Omental fat pad (tissue), 3 donors: ENCODE measurements at regions not wholly inside any gene's neighbourhood (a gene's known extent, or its start where the extent isn't known, plus 50 kb on each side); places are given as distances from the start of the nearest gene placed in this dataset.
"Not testable (repeated sequence)": the region's sequence is repeated elsewhere in the genome, so short reads cannot be mapped to it uniquely, and the experiment has no call there.

Source experiments
- ATAC-seq: fragments of 150-250 bp; one replicate; pipeline ENCODE4 v1.9.1; 2016; ENCODE audit warnings: mild to moderate bottlenecking, moderate library complexity; ENCODE audit not compliant: low FRiP score
- DNase-seq: peaks from one replicate; pipeline ENCODE4 v3.0.0-alpha.2; 2019; ENCODE audit warnings: low spot score
- CTCF ChIP-seq, 3 donors: fragments of 450-650 bp; IDR thresholded peaks; one replicate each; pipeline ENCODE4 v1.5.1; 2016 to 2017; ENCODE audit warnings: antibody characterized with exemption in 3 of 3, mild to moderate bottlenecking in 3 of 3, moderate library complexity in 2 of 3

- no peak for TF ChIP-seq CTCF (IDR thresholded peaks at IDR 0.05)
- DNase-seq (no peak), ATAC-seq (no peak)
Observed at GRCh38 chrX:45986081-45986480, 559.1 kb downstream of the ZNF674 start.

- not testable (repeated sequence) for ATAC-seq, DNase-seq
Observed at GRCh38 chrX:45982958-45983727, 562.1 kb downstream of the ZNF674 start.

GRCh38 chrX:45980726-45981125 is 564.5 kb downstream of the ZNF674 start:
- no peak for ATAC-seq
- no peak for TF ChIP-seq CTCF (IDR thresholded peaks at IDR 0.05)
- DNase-seq, result no peak

GRCh38 chrX:45975633-45976032 is 569.6 kb downstream of the ZNF674 start:
- no peak for TF ChIP-seq CTCF (IDR thresholded peaks at IDR 0.05)
- ATAC-seq (no peak), DNase-seq (no peak)

- no peak for ATAC-seq
Observed at GRCh38 chrX:45972636-45973035, 572.6 kb downstream of the ZNF674 start.

GRCh38 chrX:45959567-45959966 is 585.7 kb downstream of the ZNF674 start:
- DNase-seq (no peak), ATAC-seq (no peak)

More at GRCh38 chrX:45972636-45973035, 572.6 kb downstream of the ZNF674 start:
- TF ChIP-seq CTCF (IDR thresholded peaks at IDR 0.05), result no peak
- DNase-seq, result no peak

GRCh38 chrX:45956191-45956870 is 588.9 kb downstream of the ZNF674 start:
- ATAC-seq, result no peak
- no peak for TF ChIP-seq CTCF (IDR thresholded peaks at IDR 0.05)

More at GRCh38 chrX:45959567-45959966, 585.7 kb downstream of the ZNF674 start:
- no peak for TF ChIP-seq CTCF (IDR thresholded peaks at IDR 0.05)

More at GRCh38 chrX:45956191-45956870, 588.9 kb downstream of the ZNF674 start:
- no peak for DNase-seq
